ENCODE measurements at regions not wholly inside any gene's neighbourhood (a gene's known extent, or its start where the extent isn't known, plus 50 kb on each side); places are given as distances from the start of the nearest gene placed in this dataset.

GRCh38 chr2:239602290-239603282 is 201.8 kb upstream of the HDAC4 start:
- peaks cover 11% of the 10 kb centered on the region for H3K9me3 Mint-ChIP-seq (ENCODE audit: low read depth)
- H3K4me1 Mint-ChIP-seq (ENCODE audit: low read depth): no peaks in the 10 kb centered on the region
- TF ChIP-seq CTCF (IDR thresholded peaks at IDR 0.05): no peak
- H3K4me3 Mint-ChIP-seq (ENCODE audit: unreplicated experiment): no peak overlapping the region
- no peaks in the 10 kb centered on the region for H3K36me3 Mint-ChIP-seq (ENCODE audit: low read depth)
- DNase-seq (ENCODE audit: low spot score): peak; percentile 59
- no peak overlapping the region for H3K27ac Mint-ChIP-seq (ENCODE audit: unreplicated experiment)
- peaks cover 10% of the 10 kb centered on the region for H3K27me3 Mint-ChIP-seq (ENCODE audit: low read depth)

GRCh38 chr2:239601880-239602279 is 201.1 kb upstream of the HDAC4 start:
- H3K36me3 Mint-ChIP-seq (ENCODE audit: low read depth): no peaks in the 10 kb centered on the region
- H3K9me3 Mint-ChIP-seq (ENCODE audit: low read depth): peaks cover 11% of the 10 kb centered on the region
- H3K4me3 Mint-ChIP-seq (ENCODE audit: unreplicated experiment): no peak overlapping the region
- H3K27me3 Mint-ChIP-seq (ENCODE audit: low read depth): peaks cover 7% of the 10 kb centered on the region
- peak; percentile 70 for DNase-seq (ENCODE audit: low spot score)
- no peaks in the 10 kb centered on the region for H3K4me1 Mint-ChIP-seq (ENCODE audit: low read depth)
- no peak overlapping the region for H3K27ac Mint-ChIP-seq (ENCODE audit: unreplicated experiment)
- no peak for TF ChIP-seq CTCF (IDR thresholded peaks at IDR 0.05)

- no peaks in the 10 kb centered on the region for H3K4me1 Mint-ChIP-seq (ENCODE audit: low read depth)
Observed at GRCh38 chr2:239601201-239601851, 200.5 kb upstream of the HDAC4 start.

GRCh38 chr2:239600650-239601049 is 199.8 kb upstream of the HDAC4 start:
- no peaks in the 10 kb centered on the region for H3K4me1 Mint-ChIP-seq (ENCODE audit: low read depth)
- H3K9me3 Mint-ChIP-seq (ENCODE audit: low read depth): peaks cover 8% of the 10 kb centered on the region
- H3K36me3 Mint-ChIP-seq (ENCODE audit: low read depth): no peaks in the 10 kb centered on the region
- TF ChIP-seq CTCF (IDR thresholded peaks at IDR 0.05): no peak
- DNase-seq (ENCODE audit: low spot score): peak; percentile 73
- H3K27ac Mint-ChIP-seq (ENCODE audit: unreplicated experiment): no peak overlapping the region
- no peak overlapping the region for H3K4me3 Mint-ChIP-seq (ENCODE audit: unreplicated experiment)
- peaks cover 7% of the 10 kb centered on the region for H3K27me3 Mint-ChIP-seq (ENCODE audit: low read depth)

More at GRCh38 chr2:239601201-239601851, 200.5 kb upstream of the HDAC4 start:
- peaks cover 7% of the 10 kb centered on the region for H3K27me3 Mint-ChIP-seq (ENCODE audit: low read depth)
- H3K27ac Mint-ChIP-seq (ENCODE audit: unreplicated experiment): no peak overlapping the region
- TF ChIP-seq CTCF (IDR thresholded peaks at IDR 0.05): no peak
- no peaks in the 10 kb centered on the region for H3K36me3 Mint-ChIP-seq (ENCODE audit: low read depth)
- no peak overlapping the region for H3K4me3 Mint-ChIP-seq (ENCODE audit: unreplicated experiment)
- H3K9me3 Mint-ChIP-seq (ENCODE audit: low read depth): peaks cover 8% of the 10 kb centered on the region
- peak; percentile 84 for DNase-seq (ENCODE audit: low spot score)

- Mint-ChIP-seq H3K27ac (ENCODE audit: unreplicated experiment) (no peak overlapping the region), H3K36me3 (ENCODE audit: low read depth) (no peaks in the 10 kb centered on the region)
Observed at GRCh38 chr2:239600001-239600593, 199.3 kb upstream of the HDAC4 start.

More at GRCh38 chr2:239600001-239600593, 199.3 kb upstream of the HDAC4 start:
- no peak for TF ChIP-seq CTCF (IDR thresholded peaks at IDR 0.05)
- DNase-seq (ENCODE audit: low spot score): no peak
- H3K9me3 Mint-ChIP-seq (ENCODE audit: low read depth): peaks cover 8% of the 10 kb centered on the region
- H3K4me3 Mint-ChIP-seq (ENCODE audit: unreplicated experiment): no peak overlapping the region
- peaks cover 5% of the 10 kb centered on the region for H3K27me3 Mint-ChIP-seq (ENCODE audit: low read depth)
- no peaks in the 10 kb centered on the region for H3K4me1 Mint-ChIP-seq (ENCODE audit: low read depth)

Measured in chondrocyte (in vitro differentiated cells).